Astrocyte (in vitro differentiated cells and primary cell): ENCODE measurements at regions not wholly inside any gene's neighbourhood (a gene's known extent, or its start where the extent isn't known, plus 50 kb on each side); places are given as distances from the start of the nearest gene placed in this dataset.

Experiments
- CTCF ChIP-seq: IDR thresholded peaks from 2 replicates; pipeline ENCODE4 v1.5.1; 2011; ENCODE audit warnings: low read depth, mild to moderate bottlenecking, inconsistent platforms, low read length, moderate library complexity; ENCODE audit not compliant: insufficient read depth
- EZH2 ChIP-seq: IDR thresholded peaks from 2 replicates; pipeline ENCODE4 v1.6.1; 2012; ENCODE audit warnings: mild to moderate bottlenecking, low read length, inconsistent platforms; ENCODE audit not compliant: insufficient read depth

GRCh38 chr14:103228866-103229265 is 105.2 kb upstream of the EIF5 start:
- no peak for TF ChIP-seq CTCF
- TF ChIP-seq EZH2 = no peak
